ENCODE measurements at regions not wholly inside any gene's neighbourhood (a gene's known extent, or its start where the extent isn't known, plus 50 kb on each side); places are given as distances from the start of the nearest gene placed in this dataset.

DNA sequence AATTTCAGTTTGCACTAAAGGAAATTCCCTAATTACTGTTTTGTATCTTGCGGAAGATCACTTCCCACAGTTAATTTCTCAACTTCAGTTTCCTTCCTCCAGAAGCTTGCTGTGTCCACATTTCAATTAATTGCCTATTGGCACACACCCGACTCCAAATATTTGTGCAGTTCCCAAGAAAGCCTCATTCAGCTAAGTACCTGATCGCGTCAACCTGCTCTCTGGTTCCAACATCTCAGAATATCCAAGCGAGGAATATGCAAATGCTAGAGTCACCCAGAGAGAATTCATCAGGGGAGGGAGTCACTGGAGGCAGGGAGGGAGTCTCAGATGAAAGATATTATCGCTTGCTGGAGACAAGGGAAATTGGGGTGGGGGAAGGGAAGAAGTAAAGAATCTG lies 351.3 kb downstream of the RRAGC start:
- Histone ChIP-seq H3K23ac (ENCODE audit: insufficient read length, low read depth, low read length) (no peak overlapping the region), H3K4me1 (ENCODE audit: insufficient read depth, low read length) (peaks cover 3% of the 10 kb centered on the region; the same call in 1 of the 2 replicates), H3K79me2 (ENCODE audit: insufficient read depth, low read length) (no peaks in the 10 kb centered on the region), H3K4ac (ENCODE audit: low read depth, low read length) (no peak overlapping the region), H3K9me3 (ENCODE audit: control insufficient read depth, low read depth, low read length) (no peaks in the 10 kb centered on the region), H3K9ac (ENCODE audit: extremely low read depth, insufficient read length, low read length) (no peak overlapping the region), H4K8ac (replicated peaks; ENCODE audit: insufficient read length, low read depth, low read length) (no peak overlapping the region), H3K27me3 (ENCODE audit: insufficient read depth, low read length) (no peaks in the 10 kb centered on the region; the same call in 1 of the 2 replicates), H2BK15ac (ENCODE audit: low read depth, low read length) (no peak overlapping the region), H3K4me2 (ENCODE audit: insufficient read depth, insufficient read length, low read length) (no peak overlapping the region), H3K23me2 (ENCODE audit: insufficient read length, low read depth, low read length, poor library complexity, severe bottlenecking) (no peaks in the 10 kb centered on the region), H2BK20ac (ENCODE audit: low read depth, low read length, poor library complexity, severe bottlenecking) (no peak overlapping the region), H4K20me1 (ENCODE audit: control insufficient read depth, insufficient read depth, insufficient read length) (no peaks in the 10 kb centered on the region), H4K91ac (ENCODE audit: insufficient read length, low read depth, low read length) (no peak overlapping the region), H2AFZ (ENCODE audit: low read length) (no peak overlapping the region), H2BK120ac (ENCODE audit: low read depth, low read length, poor library complexity, severe bottlenecking) (no peak overlapping the region), H3K27ac (ENCODE audit: insufficient read length, low read depth, low read length) (no peak overlapping the region), H3K14ac (ENCODE audit: insufficient read depth, low read length) (no peak overlapping the region), H3K18ac (ENCODE audit: insufficient read length, low read depth, low read length) (no peak overlapping the region), H2BK5ac (ENCODE audit: insufficient read length, low read length) (no peak overlapping the region), H2BK12ac (ENCODE audit: insufficient read length, low read depth, low read length) (no peak overlapping the region), H4K5ac (ENCODE audit: insufficient read length, low read depth, low read length) (no peak overlapping the region), H3K56ac (ENCODE audit: insufficient read length, low read depth, low read length) (no peak overlapping the region), H2AK5ac (ENCODE audit: insufficient read length, low read length) (no peak overlapping the region), H3K79me1 (ENCODE audit: insufficient read depth, low read depth, low read length, poor library complexity, severe bottlenecking) (no peaks in the 10 kb centered on the region), H3T11ph (ENCODE audit: low read length) (no peak overlapping the region)
- peaks cover 12% of the 10 kb centered on the region for H3K27me3 Mint-ChIP-seq (ENCODE audit: low read depth)
- no peaks in the 10 kb centered on the region for H3K9me3 Mint-ChIP-seq
- TF ChIP-seq, protein P1, sequence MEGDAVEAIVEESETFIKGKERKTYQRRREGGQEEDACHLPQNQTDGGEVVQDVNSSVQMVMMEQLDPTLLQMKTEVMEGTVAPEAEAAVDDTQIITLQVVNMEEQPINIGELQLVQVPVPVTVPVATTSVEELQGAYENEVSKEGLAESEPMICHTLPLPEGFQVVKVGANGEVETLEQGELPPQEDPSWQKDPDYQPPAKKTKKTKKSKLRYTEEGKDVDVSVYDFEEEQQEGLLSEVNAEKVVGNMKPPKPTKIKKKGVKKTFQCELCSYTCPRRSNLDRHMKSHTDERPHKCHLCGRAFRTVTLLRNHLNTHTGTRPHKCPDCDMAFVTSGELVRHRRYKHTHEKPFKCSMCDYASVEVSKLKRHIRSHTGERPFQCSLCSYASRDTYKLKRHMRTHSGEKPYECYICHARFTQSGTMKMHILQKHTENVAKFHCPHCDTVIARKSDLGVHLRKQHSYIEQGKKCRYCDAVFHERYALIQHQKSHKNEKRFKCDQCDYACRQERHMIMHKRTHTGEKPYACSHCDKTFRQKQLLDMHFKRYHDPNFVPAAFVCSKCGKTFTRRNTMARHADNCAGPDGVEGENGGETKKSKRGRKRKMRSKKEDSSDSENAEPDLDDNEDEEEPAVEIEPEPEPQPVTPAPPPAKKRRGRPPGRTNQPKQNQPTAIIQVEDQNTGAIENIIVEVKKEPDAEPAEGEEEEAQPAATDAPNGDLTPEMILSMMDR (conservative IDR thresholded peaks at IDR 0.05), result no peak
- peaks cover 31 to 32% of the 10 kb centered on the region in 2 experiments for H3K4me1 Mint-ChIP-seq
- WGBS (ENCODE audit: extremely low coverage, insufficient read length, low lambda C conversion rate), result no CpG with 5 or more reads among the region's 6 CpGs
- DNase-seq, result no peak
- no peaks in the 10 kb centered on the region for H3K36me3 Mint-ChIP-seq (ENCODE audit: insufficient read depth in 1 of 3, low read depth in 3 of 3)
- H3K27ac Mint-ChIP-seq, result no peak overlapping the region
- H3K4me3 Mint-ChIP-seq, result no peak overlapping the region

All from H9 (cell line).